GM12874 (cell line): ENCODE measurements at regions not wholly inside any gene's neighbourhood (a gene's known extent, or its start where the extent isn't known, plus 50 kb on each side); places are given as distances from the start of the nearest gene placed in this dataset.

Source experiments
- CTCF ChIP-seq: IDR thresholded peaks from 2 replicates; pipeline ENCODE4 v1.5.1; 2011; ENCODE audit warnings: low read depth, mild to moderate bottlenecking, control low read depth, low read length, moderate library complexity; ENCODE audit not compliant: insufficient read depth

- TF ChIP-seq CTCF: no peak
These were observed 498.3 kb downstream of the TMEM135 start for GRCh38 chr11:87536016-87536415.

GRCh38 chr11:87535513-87535912 is 497.8 kb downstream of the TMEM135 start:
- TF ChIP-seq CTCF: no peak

GRCh38 chr11:87529486-87529885 is 491.8 kb downstream of the TMEM135 start:
- TF ChIP-seq CTCF: no peak

GRCh38 chr11:87528752-87529151 is 491.0 kb downstream of the TMEM135 start:
- TF ChIP-seq CTCF: no peak

GRCh38 chr11:87523276-87523675 is 485.5 kb downstream of the TMEM135 start:
- TF ChIP-seq CTCF: no peak

GRCh38 chr11:87518266-87518665 is 480.5 kb downstream of the TMEM135 start:
- no peak for TF ChIP-seq CTCF

GRCh38 chr11:87517351-87517750 is 479.6 kb downstream of the TMEM135 start:
- TF ChIP-seq CTCF: no peak

GRCh38 chr11:87501388-87501787 is 463.7 kb downstream of the TMEM135 start:
- TF ChIP-seq CTCF: no peak
